ENCODE measurements at regions not wholly inside any gene's neighbourhood (a gene's known extent, or its start where the extent isn't known, plus 50 kb on each side); places are given as distances from the start of the nearest gene placed in this dataset. TPM values are rescaled to one million over a fixed set of nuclear protein-coding genes. Genes with fewer than 3 reads are reported as not detected.

DNA sequence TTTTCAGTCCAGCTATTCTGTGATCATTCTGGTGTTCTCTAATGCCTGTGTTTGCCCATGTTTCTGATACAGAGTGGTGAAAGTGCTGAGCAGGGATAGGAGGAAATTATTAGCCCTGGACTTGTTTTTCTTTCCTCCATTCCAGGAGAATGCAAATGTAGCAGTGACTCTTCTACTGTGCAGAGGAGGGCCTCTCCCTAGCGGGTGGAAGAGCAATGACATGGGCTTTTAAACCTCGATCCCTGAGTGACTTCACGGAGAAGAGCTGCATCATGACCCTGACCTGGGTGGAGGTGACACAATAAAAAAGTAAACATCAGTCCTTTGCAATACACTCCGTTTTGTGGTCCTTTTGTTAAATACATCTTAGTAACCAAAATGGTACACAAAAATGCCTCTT lies 68.0 kb upstream of the NETO1 start:
- TF ChIP-seq EZH2phosphoT487 (IDR thresholded peaks at IDR 0.05; ENCODE audit: low read depth, severe bottlenecking, unreplicated experiment), result no peak
- TF ChIP-seq EZH2 (IDR thresholded peaks at IDR 0.05; ENCODE audit: borderline replicate concordance), result no peak
- no peaks in the 10 kb centered on the region for H3K27me3 ChIP-seq
- no peaks in the 10 kb centered on the region for H4K20me1 ChIP-seq (ENCODE audit: insufficient read depth, poor library complexity, severe bottlenecking)
- H3K9me3 ChIP-seq (ENCODE audit: low read depth), result no peaks in the 10 kb centered on the region
- no peaks in the 10 kb centered on the region for H3K4me1 ChIP-seq (ENCODE audit: insufficient read depth)
- H3K9me2 ChIP-seq (replicated peaks; ENCODE audit: insufficient read depth), result no peaks in the 10 kb centered on the region
- no peak overlapping the region for H3K4me2 ChIP-seq
- no peaks in the 10 kb centered on the region for H3K79me2 ChIP-seq
- no peak overlapping the region for H2AFZ ChIP-seq
- H3K4me3 ChIP-seq, result no peak overlapping the region
- DNase-seq (ENCODE audit: low spot score), result no peak
- 64% methylated on average over 4 of the region's 4 CpGs for WGBS (ENCODE audit: low lambda C conversion rate, missing lambda C conversion rate)
- H3K27ac ChIP-seq, result no peak overlapping the region
- H3K36me3 ChIP-seq (replicated peaks; ENCODE audit: insufficient read depth, low read depth), result no peaks in the 10 kb centered on the region

DNA sequence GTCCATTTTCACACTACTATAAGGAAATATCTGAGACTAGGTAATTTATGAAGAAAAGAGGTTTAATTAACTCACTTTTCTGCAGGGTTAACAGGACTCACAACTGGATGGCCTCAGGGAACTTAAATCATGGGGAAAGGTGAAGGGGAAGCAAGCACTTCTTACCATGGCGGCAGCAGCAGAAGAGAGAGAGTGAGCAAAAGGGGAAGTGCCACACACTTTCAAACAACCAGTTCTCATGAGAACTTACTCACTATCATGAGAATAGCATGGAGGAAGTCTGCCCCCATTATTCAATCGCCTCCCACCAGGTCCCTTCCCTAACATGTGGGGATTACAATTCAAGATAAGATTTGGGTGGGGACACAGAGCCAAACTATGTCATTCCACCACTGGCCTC lies 55.1 kb upstream of the NETO1 start:
- TF ChIP-seq, protein P1, sequence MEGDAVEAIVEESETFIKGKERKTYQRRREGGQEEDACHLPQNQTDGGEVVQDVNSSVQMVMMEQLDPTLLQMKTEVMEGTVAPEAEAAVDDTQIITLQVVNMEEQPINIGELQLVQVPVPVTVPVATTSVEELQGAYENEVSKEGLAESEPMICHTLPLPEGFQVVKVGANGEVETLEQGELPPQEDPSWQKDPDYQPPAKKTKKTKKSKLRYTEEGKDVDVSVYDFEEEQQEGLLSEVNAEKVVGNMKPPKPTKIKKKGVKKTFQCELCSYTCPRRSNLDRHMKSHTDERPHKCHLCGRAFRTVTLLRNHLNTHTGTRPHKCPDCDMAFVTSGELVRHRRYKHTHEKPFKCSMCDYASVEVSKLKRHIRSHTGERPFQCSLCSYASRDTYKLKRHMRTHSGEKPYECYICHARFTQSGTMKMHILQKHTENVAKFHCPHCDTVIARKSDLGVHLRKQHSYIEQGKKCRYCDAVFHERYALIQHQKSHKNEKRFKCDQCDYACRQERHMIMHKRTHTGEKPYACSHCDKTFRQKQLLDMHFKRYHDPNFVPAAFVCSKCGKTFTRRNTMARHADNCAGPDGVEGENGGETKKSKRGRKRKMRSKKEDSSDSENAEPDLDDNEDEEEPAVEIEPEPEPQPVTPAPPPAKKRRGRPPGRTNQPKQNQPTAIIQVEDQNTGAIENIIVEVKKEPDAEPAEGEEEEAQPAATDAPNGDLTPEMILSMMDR (IDR thresholded peaks at IDR 0.05; ENCODE audit: poor library complexity), result no peak
- TF ChIP-seq EZH2 (IDR thresholded peaks at IDR 0.05; ENCODE audit: borderline replicate concordance) (no peak), EZH2phosphoT487 (IDR thresholded peaks at IDR 0.05; ENCODE audit: low read depth, severe bottlenecking, unreplicated experiment) (no peak)

More for the DNA sequence above, 55.1 kb upstream of the NETO1 start:
- Histone ChIP-seq H3K9me3 (ENCODE audit: low read depth) (no peaks in the 10 kb centered on the region), H3K9me2 (replicated peaks; ENCODE audit: insufficient read depth) (no peaks in the 10 kb centered on the region), H3K4me2 (no peak overlapping the region), H3K36me3 (replicated peaks; ENCODE audit: insufficient read depth, low read depth) (no peaks in the 10 kb centered on the region), H2AFZ (no peak overlapping the region), H3K4me1 (ENCODE audit: insufficient read depth) (no peaks in the 10 kb centered on the region), H4K20me1 (ENCODE audit: insufficient read depth, poor library complexity, severe bottlenecking) (no peaks in the 10 kb centered on the region), H3K27me3 (no peaks in the 10 kb centered on the region), H3K79me2 (no peaks in the 10 kb centered on the region), H3K4me3 (no peak overlapping the region), H3K27ac (no peak overlapping the region)
- WGBS (ENCODE audit: low lambda C conversion rate, missing lambda C conversion rate), result 78% methylated on average over 2 of the region's 2 CpGs
- no peak for DNase-seq (ENCODE audit: low spot score)

Small RNA genes in the stretch of these regions (small RNA-seq; reads per million reads assigned to genes)
- not detected for gene RN7SL401P

Measured in hepatocyte (in vitro differentiated cells).